Endothelial cell of umbilical vein (primary cell): ENCODE measurements at regions not wholly inside any gene's neighbourhood (a gene's known extent, or its start where the extent isn't known, plus 50 kb on each side); places are given as distances from the start of the nearest gene placed in this dataset.
A peak's percentile ranks its signal among the peaks of the same experiment; 100 is the strongest.
"Not testable (repeated sequence)": the region's sequence is repeated elsewhere in the genome, so short reads cannot be mapped to it uniquely, and the experiment has no call there.

Source experiments
- BruUV-seq: library from RNA; stranded (reverse); fragments of 400-500 nt; replicated peaks from 2 replicates; lab custom pipeline; 2021; lab: Mats Ljungman, UMichigan
- CTCF ChIA-PET: fragments of 300-600, 350-600 bp; sonication (Branson Sonifier 250); formaldehyde crosslinking; loops from one replicate; lab custom pipeline; 2021; ENCODE audit warnings: antibody characterized with exemption, inconsistent platforms; lab: Charles Lee
- POLR2A ChIA-PET: fragments of 300-600, 350-600 bp; sonication (Branson Sonifier 250); formaldehyde crosslinking; loops from one replicate; lab custom pipeline; 2021; ENCODE audit warnings: antibody characterized with exemption, inconsistent platforms; lab: Charles Lee
- DNase-seq: peaks from one replicate; pipeline ENCODE4 v3.0.0-alpha.2; 2011; ENCODE audit warnings: low read depth, low spot score
- FAIRE-seq: peaks from 2 replicates; lab custom pipeline; 2011; peaks lifted over from hg19 to GRCh38; lab: Jason Lieb, UNC
- H2AFZ ChIP-seq: 2 replicates; pipeline ENCODE4 v1.6.0; 2012; ENCODE audit warnings: low read depth, low read length, control low read depth, inconsistent platforms
- H3K27ac ChIP-seq: 2 replicates; pipeline ENCODE4 v1.5.1; 2011; ENCODE audit warnings: low read depth, mild to moderate bottlenecking, control low read depth, low read length, moderate library complexity; ENCODE audit not compliant: insufficient read depth
- H3K27me3 ChIP-seq, 2 experiments: 2 replicates each; pipeline versions ENCODE4 v1.6.0 to v1.6.1; 2011; ENCODE audit warnings: low read length in 2 of 2, mixed read lengths in 1 of 2; ENCODE audit not compliant: control insufficient read depth in 2 of 2, insufficient read depth in 2 of 2
- H3K36me3 ChIP-seq, 2 experiments: 2 replicates in 1 of 2; 3 replicates in 1 of 2; pipeline ENCODE4 v1.5.1; 2011; ENCODE audit warnings: low read length in 2 of 2, mild to moderate bottlenecking in 1 of 2, moderate library complexity in 1 of 2; ENCODE audit not compliant: control insufficient read depth in 2 of 2, insufficient read depth in 2 of 2; ENCODE audit errors: extremely low read depth in 1 of 2
- H3K4me1 ChIP-seq: 3 replicates; pipeline ENCODE4 v1.5.1; 2011; ENCODE audit warnings: mild to moderate bottlenecking, low read length; ENCODE audit not compliant: control insufficient read depth, insufficient read depth; ENCODE audit errors: extremely low read depth
- H3K4me2 ChIP-seq: 2 replicates; pipeline ENCODE4 v1.6.1; 2011; ENCODE audit warnings: low read length, control low read depth, mixed read lengths; ENCODE audit not compliant: insufficient read depth
- H3K4me3 ChIP-seq, 3 experiments: fragments of 200-600 bp in 1 of 3; sonication (generic), shearing (Covaris generic) in 1 of 3; replicated peaks in 1 of 3; 2 replicates each; pipeline ENCODE4 v1.5.1; 2011 to 2016; ENCODE audit warnings: control low read depth in 3 of 3, low read length in 3 of 3, mild to moderate bottlenecking in 2 of 3, inconsistent platforms in 1 of 3, low read depth in 1 of 3, moderate library complexity in 1 of 3; ENCODE audit not compliant: insufficient read depth in 1 of 3
- H3K79me2 ChIP-seq: 2 replicates; pipeline ENCODE4 v1.6.0; 2012; ENCODE audit warnings: low read length, inconsistent platforms; ENCODE audit not compliant: control insufficient read depth, insufficient read depth
- H3K9ac ChIP-seq: replicated peaks from 2 replicates; pipeline ENCODE3; 2011; ENCODE audit warnings: low read length, control low read depth; ENCODE audit not compliant: insufficient read depth; ENCODE audit errors: extremely low read depth
- H3K9me1 ChIP-seq: replicated peaks from 3 replicates; pipeline ENCODE4 v1.6.0; 2011; ENCODE audit warnings: mild to moderate bottlenecking, low read length; ENCODE audit not compliant: control insufficient read depth, insufficient read depth; ENCODE audit errors: extremely low read depth
- H3K9me3 ChIP-seq: replicated peaks from 2 replicates; pipeline ENCODE4 v1.5.1; 2012; ENCODE audit warnings: low read length, inconsistent platforms; ENCODE audit not compliant: control insufficient read depth, insufficient read depth
- H4K20me1 ChIP-seq: replicated peaks from 2 replicates; pipeline ENCODE3; 2011; ENCODE audit warnings: mild to moderate bottlenecking, low read length; ENCODE audit not compliant: control insufficient read depth, insufficient read depth; ENCODE audit errors: extremely low read depth
- CTCF ChIP-seq, 2 donors: IDR thresholded peaks; 1 replicate in 1 of 2; 2 replicates in 1 of 2; pipeline ENCODE4 v1.5.1; 2011; ENCODE audit warnings: low read length in 2 of 2, mild to moderate bottlenecking in 2 of 2, moderate library complexity in 2 of 2, control low read depth in 1 of 2, inconsistent platforms in 1 of 2, low read depth in 1 of 2; ENCODE audit not compliant: insufficient read depth in 1 of 2; ENCODE audit errors: extremely low read depth in 1 of 2
- EZH2 ChIP-seq: IDR thresholded peaks from 2 replicates; pipeline ENCODE4 v1.6.1; 2012; ENCODE audit warnings: borderline replicate concordance, low read depth, mild to moderate bottlenecking, moderate library complexity, low read length, inconsistent platforms; ENCODE audit not compliant: severe bottlenecking
- FOS ChIP-seq: IDR thresholded peaks from 2 replicates; pipeline ENCODE4 v1.6.1; 2011; ENCODE audit warnings: mild to moderate bottlenecking, low read length, moderate library complexity, borderline replicate concordance; ENCODE audit not compliant: insufficient read depth
- GATA2 ChIP-seq: IDR thresholded peaks from 2 replicates; pipeline ENCODE4 v1.7.0; 2011; ENCODE audit warnings: low read depth, mild to moderate bottlenecking, moderate library complexity, mixed read lengths, low read length; ENCODE audit not compliant: insufficient read length, insufficient read depth
- JUN ChIP-seq: IDR thresholded peaks from 2 replicates; pipeline ENCODE4 v1.6.1; 2011; ENCODE audit warnings: borderline replicate concordance, low read depth; ENCODE audit not compliant: insufficient read length, insufficient read depth
- MAX ChIP-seq: IDR thresholded peaks from 2 replicates; pipeline ENCODE4 v1.6.1; 2011; ENCODE audit not compliant: insufficient read depth, insufficient read length
- MYC ChIP-seq: IDR thresholded peaks from one replicate; pipeline ENCODE4 v1.6.1; 2011; ENCODE audit warnings: mild to moderate bottlenecking, low read depth, low read length
- POLR2A ChIP-seq: IDR thresholded peaks from 2 replicates; pipeline ENCODE4 v1.6.1; 2012; ENCODE audit warnings: low read depth, mild to moderate bottlenecking, control low read depth, low read length
- POLR2AphosphoS5 ChIP-seq: IDR thresholded peaks from 2 replicates; pipeline ENCODE4 v1.6.1; 2012; ENCODE audit warnings: low read depth, mild to moderate bottlenecking, control low read depth, low read length, moderate library complexity; ENCODE audit not compliant: insufficient read depth
- dilution Hi-C: fragments of 300-500 bp; cut with MboI; formaldehyde crosslinking; loops from one replicate; pipeline ENCODE4 v1.15.0; 2019; ENCODE audit warnings: low sequenced_read_pairs; ENCODE audit not compliant: extremely low pct_ligation_motif_present
- intact Hi-C: fragments of 100-400 bp; cut with micrococcal nuclease; formaldehyde crosslinking; loops from one replicate; pipeline ENCODE4 v1.10.0; 2022

GRCh38 chr1:8226747-8227146, 91.2 kb upstream of the SLC45A1 start:
- BruUV-seq, result no TSS peak
- no peaks in the 10 kb centered on the region for H3K9me1 ChIP-seq
- H4K20me1 ChIP-seq, result no peaks in the 10 kb centered on the region
- no peak overlapping the region for H3K4me3 ChIP-seq
- no peak overlapping the region for H3K27ac ChIP-seq
- CTCF ChIA-PET, result no interaction called here
- no peak overlapping the region for H3K4me2 ChIP-seq
- peaks cover 7% of the 10 kb centered on the region for H3K4me1 ChIP-seq
- no peak for TF ChIP-seq POLR2A
- H3K9me3 ChIP-seq, result no peaks in the 10 kb centered on the region
- no peaks in the 10 kb centered on the region for H3K27me3 ChIP-seq
- dilution Hi-C loops (no loop called here), intact Hi-C loops (no loop called here)
- FAIRE-seq, result no peak
- peak; percentile 32 for DNase-seq
- POLR2A ChIA-PET, result interaction anchor here (0.6 kb wide), 1 partner anchor 269 kb away, joined by 4 read pairs; no protein-coding TSS in a partner anchor
- H3K9ac ChIP-seq, result no peak overlapping the region
- H3K36me3 ChIP-seq, result no peaks in the 10 kb centered on the region
- H2AFZ ChIP-seq, result no peak overlapping the region
- no peaks in the 10 kb centered on the region for H3K79me2 ChIP-seq

GRCh38 chr1:8226024-8226423, 91.9 kb upstream of the SLC45A1 start:
- H3K9me3 ChIP-seq, H3K27ac ChIP-seq, H3K4me1 ChIP-seq, H3K79me2 ChIP-seq, H3K27me3 ChIP-seq, dilution Hi-C loops, POLR2A ChIA-PET, H3K36me3 ChIP-seq, H3K9me1 ChIP-seq, H4K20me1 ChIP-seq, FAIRE-seq, intact Hi-C loops, H3K4me2 ChIP-seq, H2AFZ ChIP-seq, BruUV-seq, CTCF ChIA-PET, H3K4me3 ChIP-seq, DNase-seq, H3K9ac ChIP-seq: not testable (repeated sequence)

GRCh38 chr1:8223526-8223925, 94.4 kb upstream of the SLC45A1 start:
- POLR2A ChIA-PET, result no interaction called here
- no TSS peak for BruUV-seq
- CTCF ChIA-PET, result no interaction called here
- no peaks in the 10 kb centered on the region for H3K9me1 ChIP-seq
- no peak overlapping the region for H3K4me3 ChIP-seq
- FAIRE-seq, result no peak
- no peak overlapping the region for H3K27ac ChIP-seq
- no peak for DNase-seq
- H3K27me3 ChIP-seq, result no peaks in the 10 kb centered on the region
- peaks cover 7% of the 10 kb centered on the region for H3K4me1 ChIP-seq
- TF ChIP-seq MYC (no peak), POLR2AphosphoS5 (no peak), CTCF (IDR thresholded peaks at IDR 0.05; ENCODE audit: extremely low read depth in 1 of 2, insufficient read depth in 1 of 2, low read depth in 1 of 2, low read length in 2 of 2) (no peak), EZH2 (no peak), POLR2A (no peak), MAX (no peak), GATA2 (no peak), FOS (no peak), JUN (no peak)
- H3K9me3 ChIP-seq, result no peaks in the 10 kb centered on the region
- no peak overlapping the region for H3K4me2 ChIP-seq
- intact Hi-C loops (no loop called here), dilution Hi-C loops (no loop called here)
- no peak overlapping the region for H3K9ac ChIP-seq
- no peaks in the 10 kb centered on the region for H3K36me3 ChIP-seq
- H3K79me2 ChIP-seq, result no peaks in the 10 kb centered on the region
- no peak overlapping the region for H2AFZ ChIP-seq
- no peaks in the 10 kb centered on the region for H4K20me1 ChIP-seq
